ENCODE measurements at regions not wholly inside any gene's neighbourhood (a gene's known extent, or its start where the extent isn't known, plus 50 kb on each side); places are given as distances from the start of the nearest gene placed in this dataset.

DNA sequence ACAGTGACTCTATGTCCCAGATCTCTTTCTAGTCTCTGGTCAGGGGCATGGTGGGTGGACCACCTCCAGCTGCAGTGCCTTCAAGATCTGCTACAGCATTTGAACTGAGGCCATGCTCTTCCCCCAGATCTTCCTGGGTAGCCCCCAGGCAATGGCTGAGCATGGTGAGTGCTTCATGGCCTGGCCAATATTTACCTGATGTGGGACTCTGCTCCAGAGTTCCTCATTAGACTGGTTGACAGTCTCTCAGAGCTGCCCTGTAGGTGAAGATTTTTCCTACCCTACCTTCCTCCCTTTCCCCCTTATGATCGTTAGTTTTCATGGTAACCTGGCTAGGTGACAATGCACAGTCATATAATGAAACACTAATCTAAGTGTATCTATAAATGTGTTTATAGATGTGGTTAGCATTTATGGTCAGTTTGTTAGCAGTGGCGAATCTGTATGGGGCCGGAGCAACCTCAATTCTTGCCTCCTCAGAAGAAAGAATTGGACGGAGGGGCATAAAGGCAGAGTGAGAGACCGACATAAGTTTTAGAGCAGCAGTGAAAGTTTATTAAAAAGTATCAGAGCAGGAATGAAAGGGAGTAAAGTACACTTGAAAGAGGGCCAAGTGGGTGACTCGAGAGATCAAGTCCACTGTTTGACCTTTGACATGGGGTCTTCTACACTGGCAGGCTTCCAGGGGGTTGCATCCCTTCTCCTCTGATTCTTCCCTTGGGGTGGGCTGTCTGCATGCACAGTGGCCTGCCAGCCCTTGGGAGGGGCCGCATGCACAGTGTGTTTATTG lies 256.3 kb downstream of the CD83 start:
- peaks cover 16 to 38% (median 36%) of the 10 kb centered on the region in 3 experiments for H3K36me3 Mint-ChIP-seq (ENCODE audit: insufficient read depth in 1 of 3, low read depth in 3 of 3)
- Histone ChIP-seq H3K27me3 (ENCODE audit: insufficient read depth, low read length) (no peaks in the 10 kb centered on the region), H4K20me1 (ENCODE audit: control insufficient read depth, insufficient read depth, insufficient read length) (no peaks in the 10 kb centered on the region)

More for the DNA sequence above, 256.3 kb downstream of the CD83 start:
- no peak overlapping the region for H3K9ac ChIP-seq (ENCODE audit: extremely low read depth, insufficient read length, low read length)
- H4K91ac ChIP-seq (ENCODE audit: insufficient read length, low read depth, low read length) = no peak overlapping the region
- no peaks in the 10 kb centered on the region for H3K23me2 ChIP-seq (ENCODE audit: insufficient read length, low read depth, low read length, poor library complexity, severe bottlenecking)
- H2BK12ac ChIP-seq (ENCODE audit: insufficient read length, low read depth, low read length) = no peak overlapping the region
- TF ChIP-seq, protein P1, sequence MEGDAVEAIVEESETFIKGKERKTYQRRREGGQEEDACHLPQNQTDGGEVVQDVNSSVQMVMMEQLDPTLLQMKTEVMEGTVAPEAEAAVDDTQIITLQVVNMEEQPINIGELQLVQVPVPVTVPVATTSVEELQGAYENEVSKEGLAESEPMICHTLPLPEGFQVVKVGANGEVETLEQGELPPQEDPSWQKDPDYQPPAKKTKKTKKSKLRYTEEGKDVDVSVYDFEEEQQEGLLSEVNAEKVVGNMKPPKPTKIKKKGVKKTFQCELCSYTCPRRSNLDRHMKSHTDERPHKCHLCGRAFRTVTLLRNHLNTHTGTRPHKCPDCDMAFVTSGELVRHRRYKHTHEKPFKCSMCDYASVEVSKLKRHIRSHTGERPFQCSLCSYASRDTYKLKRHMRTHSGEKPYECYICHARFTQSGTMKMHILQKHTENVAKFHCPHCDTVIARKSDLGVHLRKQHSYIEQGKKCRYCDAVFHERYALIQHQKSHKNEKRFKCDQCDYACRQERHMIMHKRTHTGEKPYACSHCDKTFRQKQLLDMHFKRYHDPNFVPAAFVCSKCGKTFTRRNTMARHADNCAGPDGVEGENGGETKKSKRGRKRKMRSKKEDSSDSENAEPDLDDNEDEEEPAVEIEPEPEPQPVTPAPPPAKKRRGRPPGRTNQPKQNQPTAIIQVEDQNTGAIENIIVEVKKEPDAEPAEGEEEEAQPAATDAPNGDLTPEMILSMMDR (conservative IDR thresholded peaks at IDR 0.05) = no peak
- peaks cover 16% of the 10 kb centered on the region for H3K9me3 ChIP-seq (ENCODE audit: control insufficient read depth, low read depth, low read length)
- no peak overlapping the region for H3K4me2 ChIP-seq (ENCODE audit: insufficient read depth, insufficient read length, low read length)
- H2BK120ac ChIP-seq (ENCODE audit: low read depth, low read length, poor library complexity, severe bottlenecking) = no peak overlapping the region
- H2BK5ac ChIP-seq (ENCODE audit: insufficient read length, low read length) = no peak overlapping the region
- peaks cover 34 to 41% of the 10 kb centered on the region in 2 experiments for H3K9me3 Mint-ChIP-seq
- H3K4me3 Mint-ChIP-seq = no peak overlapping the region
- no peak overlapping the region for H3K4ac ChIP-seq (ENCODE audit: low read depth, low read length)
- H3T11ph ChIP-seq (ENCODE audit: low read length) = no peak overlapping the region
- peaks cover 4% of the 10 kb centered on the region; the same call in 1 of the 2 replicates for H3K4me1 ChIP-seq (ENCODE audit: insufficient read depth, low read length)
- H2BK15ac ChIP-seq (ENCODE audit: low read depth, low read length) = no peak overlapping the region
- no peak for DNase-seq
- no peak overlapping the region for H4K5ac ChIP-seq (ENCODE audit: insufficient read length, low read depth, low read length)
- H3K18ac ChIP-seq (ENCODE audit: insufficient read length, low read depth, low read length) = no peak overlapping the region
- no peak overlapping the region for H3K56ac ChIP-seq (ENCODE audit: insufficient read length, low read depth, low read length)
- WGBS (ENCODE audit: extremely low coverage, insufficient read length, low lambda C conversion rate) = no CpG with 5 or more reads among the region's 7 CpGs
- no peak overlapping the region for H2BK20ac ChIP-seq (ENCODE audit: low read depth, low read length, poor library complexity, severe bottlenecking)
- no peak overlapping the region for H3K23ac ChIP-seq (ENCODE audit: insufficient read length, low read depth, low read length)
- no peaks in the 10 kb centered on the region for H3K79me1 ChIP-seq (ENCODE audit: insufficient read depth, low read depth, low read length, poor library complexity, severe bottlenecking)
- peaks cover 24 to 48% of the 10 kb centered on the region in 2 experiments for H3K4me1 Mint-ChIP-seq
- no peaks in the 10 kb centered on the region for H3K79me2 ChIP-seq (ENCODE audit: insufficient read depth, low read length)
- H4K8ac ChIP-seq (replicated peaks; ENCODE audit: insufficient read length, low read depth, low read length) = no peak overlapping the region
- H2AFZ ChIP-seq (ENCODE audit: low read length) = no peak overlapping the region
- peaks cover 3% of the 10 kb centered on the region for H3K27me3 Mint-ChIP-seq (ENCODE audit: low read depth)
- H3K14ac ChIP-seq (ENCODE audit: insufficient read depth, low read length) = no peak overlapping the region
- H2AK5ac ChIP-seq (ENCODE audit: insufficient read length, low read length) = no peak overlapping the region
- H3K27ac Mint-ChIP-seq = no peak overlapping the region; a peak in 1 of 7 replicates
- no peak overlapping the region for H3K27ac ChIP-seq (ENCODE audit: insufficient read length, low read depth, low read length)
